B cell (primary cell): ENCODE measurements at regions not wholly inside any gene's neighbourhood (a gene's known extent, or its start where the extent isn't known, plus 50 kb on each side); places are given as distances from the start of the nearest gene placed in this dataset.

Source experiments
- ATAC-seq: fragments of 200-7000 bp; cut with Tn5 transposase; one replicate; pipeline ENCODE4 v1.10.0; 2021; ENCODE audit warnings: low read depth, mild to moderate bottlenecking, moderate number of reproducible peaks, moderate library complexity
- CTCF ChIA-PET: fragments of 350-600 bp; sonication (Branson Sonifier 250); formaldehyde crosslinking; loops from one replicate; lab custom pipeline; 2021; ENCODE audit warnings: antibody characterized with exemption, inconsistent platforms; lab: Charles Lee
- POLR2A ChIA-PET: fragments of 350-600 bp; sonication (Branson Sonifier 250); formaldehyde crosslinking; loops from one replicate; lab custom pipeline; 2021; ENCODE audit warnings: antibody characterized with exemption; lab: Charles Lee
- DNase-seq: peaks from one replicate; pipeline ENCODE4 v3.0.0; 2013
- H2AFZ ChIP-seq: 2 replicates; pipeline ENCODE4 v1.6.1; 2012; ENCODE audit warnings: mild to moderate bottlenecking, low read depth, low read length; ENCODE audit not compliant: insufficient read depth, poor library complexity, severe bottlenecking
- H3K27ac ChIP-seq, 2 donors: 1 replicate in 1 of 2; 2 replicates in 1 of 2; pipeline ENCODE4 v1.5.1; 2012 to 2013; ENCODE audit warnings: low read length in 2 of 2, mild to moderate bottlenecking in 2 of 2, moderate library complexity in 1 of 2
- H3K27me3 ChIP-seq, 4 experiments: fragments of 200-600 bp in 1 of 4; sonication (generic) in 1 of 4; replicated peaks in 1 of 4; 1 replicate in 2 of 4; 2 replicates in 2 of 4; pipeline versions ENCODE4 v1.6.1 to v1.7.0; 2013 to 2016; ENCODE audit warnings: low read length in 3 of 4, mild to moderate bottlenecking in 2 of 4, mixed read lengths in 1 of 4, moderate library complexity in 1 of 4; ENCODE audit not compliant: insufficient read depth in 4 of 4, control insufficient read depth in 3 of 4; ENCODE audit errors: control extremely low read depth in 1 of 4
- H3K36me3 ChIP-seq, 2 experiments: replicated peaks in 1 of 2; 1 replicate in 1 of 2; 2 replicates in 1 of 2; pipeline versions ENCODE4 v1.6.1 to v1.7.1; 2013; ENCODE audit warnings: low read length in 1 of 2; ENCODE audit not compliant: insufficient read depth in 2 of 2, control insufficient read depth in 1 of 2; ENCODE audit errors: control extremely low read depth in 1 of 2, extremely low read depth in 1 of 2
- H3K4me1 ChIP-seq, 2 donors: fragments of 200-600 bp in 1 of 2; sonication (generic) in 1 of 2; 1 replicate in 1 of 2; 2 replicates in 1 of 2; pipeline versions ENCODE4 v1.5.1 to v1.6.1; 2013 to 2017; ENCODE audit warnings: low read length in 2 of 2; ENCODE audit not compliant: control insufficient read depth in 2 of 2, insufficient read depth in 2 of 2
- H3K4me2 ChIP-seq: replicated peaks from 2 replicates; pipeline ENCODE3; 2012; ENCODE audit warnings: mild to moderate bottlenecking, low read depth, low read length; ENCODE audit not compliant: poor library complexity, severe bottlenecking
- H3K4me3 ChIP-seq, 5 experiments: fragments of 200-600 bp in 1 of 5; sonication (generic) in 1 of 5; 1 replicate in 3 of 5; 2 replicates in 2 of 5; pipeline versions ENCODE4 v1.5.1 to v1.7.0; 2011 to 2016; ENCODE audit warnings: low read length in 4 of 5, mild to moderate bottlenecking in 4 of 5, low read depth in 2 of 5, control low read depth in 1 of 5, moderate library complexity in 1 of 5; ENCODE audit not compliant: insufficient read depth in 1 of 5; ENCODE audit errors: control extremely low read depth in 1 of 5, extremely low read depth in 1 of 5
- H3K79me2 ChIP-seq: fragments of 200-600 bp; sonication (generic); one replicate; pipeline ENCODE4 v1.6.0; 2016; ENCODE audit warnings: low read length; ENCODE audit not compliant: control insufficient read depth, insufficient read depth
- H3K9ac ChIP-seq: fragments of 200-600 bp; sonication (generic); 2 replicates; pipeline ENCODE4 v1.6.1; 2017; ENCODE audit warnings: mild to moderate bottlenecking, low read length, moderate library complexity
- H3K9me3 ChIP-seq, 3 donors: one replicate each; pipeline versions ENCODE4 v1.6.1 to v1.7.1; 2013; ENCODE audit warnings: low read length in 2 of 3; ENCODE audit not compliant: control insufficient read depth in 2 of 3, insufficient read depth in 1 of 3; ENCODE audit errors: control extremely low read depth in 1 of 3
- H4K20me1 ChIP-seq: 2 replicates; pipeline ENCODE4 v1.6.0; 2012; ENCODE audit warnings: mild to moderate bottlenecking, low read length; ENCODE audit not compliant: insufficient read depth, control insufficient read depth, poor library complexity, severe bottlenecking
- H3K27ac Mint-ChIP-seq: one replicate; pipeline ENCODE4 v1.8.0; 2021; ENCODE audit warnings: mixed read lengths
- H3K27me3 Mint-ChIP-seq: one replicate; pipeline ENCODE4 v1.8.0; 2021; ENCODE audit warnings: mixed read lengths
- H3K4me1 Mint-ChIP-seq: one replicate; pipeline ENCODE4 v1.8.0; 2021; ENCODE audit warnings: mixed read lengths
- H3K4me3 Mint-ChIP-seq: one replicate; pipeline ENCODE4 v1.8.0; 2021; ENCODE audit warnings: mixed read lengths
- H3K9me3 Mint-ChIP-seq: one replicate; pipeline ENCODE4 v1.8.0; 2022; ENCODE audit warnings: mixed read lengths; ENCODE audit not compliant: insufficient read depth
- CTCF ChIP-seq: fragments of 200-600 bp; IDR thresholded peaks from one replicate; pipeline ENCODE4 v1.8.0; 2022; ENCODE audit warnings: antibody characterized with exemption, mild to moderate bottlenecking
- EZH2 ChIP-seq: IDR thresholded peaks from 2 replicates; pipeline ENCODE4 v1.6.1; 2012; ENCODE audit warnings: borderline replicate concordance, low read depth, mild to moderate bottlenecking, moderate library complexity, low read length; ENCODE audit not compliant: insufficient read depth, poor library complexity, severe bottlenecking
- WGBS: methylation state at CpG from one replicate; pipeline ENCODE4 v1.1.5; 2013; ENCODE audit warnings: missing lambda C conversion rate; ENCODE audit not compliant: insufficient coverage; 5-methylcytosine and 5-hydroxymethylcytosine counted together
- intact Hi-C: fragments of 100-400 bp; cut with micrococcal nuclease; formaldehyde crosslinking; loops from one replicate; pipeline ENCODE4 v1.10.0; 2022

- H3K4me1 Mint-ChIP-seq, result no peaks in the 10 kb centered on the region
- ChIA-PET POLR2A (no interaction called here), CTCF (no interaction called here)
- H3K9me3 Mint-ChIP-seq, result no peaks in the 10 kb centered on the region
- Histone ChIP-seq H2AFZ (no peak overlapping the region), H3K4me3 (no peak overlapping the region), H3K4me1 (no peaks in the 10 kb centered on the region), H4K20me1 (no peaks in the 10 kb centered on the region), H3K27ac (no peak overlapping the region), H3K4me2 (no peak overlapping the region), H3K79me2 (no peaks in the 10 kb centered on the region), H3K9me3 (no peaks in the 10 kb centered on the region), H3K36me3 (no peaks in the 10 kb centered on the region), H3K9ac (no peak overlapping the region), H3K27me3 (no peaks in the 10 kb centered on the region)
- ATAC-seq, result no peak
- H3K27ac Mint-ChIP-seq, result no peak overlapping the region
- no peak overlapping the region for H3K4me3 Mint-ChIP-seq
- no peaks in the 10 kb centered on the region for H3K27me3 Mint-ChIP-seq
- TF ChIP-seq CTCF, result no peak
- TF ChIP-seq EZH2, result no peak
- intact Hi-C loops, result no loop called here
- DNase-seq, result no peak
These were observed 482.6 kb upstream of the TENM3 start for GRCh38 chr4:181760560-181760959.

GRCh38 chr4:181761156-181761555 lies 482.0 kb upstream of the TENM3 start:
- no peaks in the 10 kb centered on the region for H4K20me1 ChIP-seq
- no peak for DNase-seq
- no peak overlapping the region for H3K27ac ChIP-seq
- Mint-ChIP-seq H3K27ac (no peak overlapping the region), H3K4me1 (no peaks in the 10 kb centered on the region), H3K4me3 (no peak overlapping the region), H3K9me3 (no peaks in the 10 kb centered on the region), H3K27me3 (no peaks in the 10 kb centered on the region)
- no peak overlapping the region for H3K4me3 ChIP-seq
- H3K9me3 ChIP-seq, result no peaks in the 10 kb centered on the region
- no peaks in the 10 kb centered on the region for H3K36me3 ChIP-seq
- no peaks in the 10 kb centered on the region for H3K4me1 ChIP-seq
- no peak overlapping the region for H3K4me2 ChIP-seq
- TF ChIP-seq CTCF, result no peak
- TF ChIP-seq EZH2, result no peak
- POLR2A ChIA-PET, result no interaction called here
- no peaks in the 10 kb centered on the region for H3K79me2 ChIP-seq
- H3K27me3 ChIP-seq, result no peaks in the 10 kb centered on the region
- WGBS, result 96% methylated on average over 6 of the region's 7 CpGs
- no peak overlapping the region for H3K9ac ChIP-seq
- CTCF ChIA-PET, result no interaction called here
- no peak for ATAC-seq
- intact Hi-C loops, result no loop called here
- no peak overlapping the region for H2AFZ ChIP-seq
